ENCODE measurements at regions not wholly inside any gene's neighbourhood (a gene's known extent, or its start where the extent isn't known, plus 50 kb on each side); places are given as distances from the start of the nearest gene placed in this dataset.

DNA sequence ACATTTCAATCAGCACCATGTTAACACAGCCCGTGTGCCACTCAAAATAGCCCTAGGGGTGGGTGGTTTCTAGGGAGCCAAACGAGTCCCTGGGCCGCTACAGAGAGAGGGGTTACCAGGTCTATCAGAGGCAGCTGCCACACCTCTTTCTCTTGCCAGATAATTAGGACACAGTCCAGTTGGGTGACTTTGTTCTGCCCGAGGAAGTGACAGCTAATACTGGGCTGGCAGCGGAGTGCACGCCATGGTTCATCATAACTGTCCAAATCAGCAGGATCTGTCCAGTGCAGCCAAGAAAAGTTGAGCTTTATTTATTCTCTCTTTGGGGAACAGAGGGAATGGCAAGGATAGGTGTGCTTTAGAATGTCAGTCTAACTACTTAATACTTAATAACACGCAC, 583.8 kb downstream of the BRINP1 start:
- no peak for FAIRE-seq

DNA sequence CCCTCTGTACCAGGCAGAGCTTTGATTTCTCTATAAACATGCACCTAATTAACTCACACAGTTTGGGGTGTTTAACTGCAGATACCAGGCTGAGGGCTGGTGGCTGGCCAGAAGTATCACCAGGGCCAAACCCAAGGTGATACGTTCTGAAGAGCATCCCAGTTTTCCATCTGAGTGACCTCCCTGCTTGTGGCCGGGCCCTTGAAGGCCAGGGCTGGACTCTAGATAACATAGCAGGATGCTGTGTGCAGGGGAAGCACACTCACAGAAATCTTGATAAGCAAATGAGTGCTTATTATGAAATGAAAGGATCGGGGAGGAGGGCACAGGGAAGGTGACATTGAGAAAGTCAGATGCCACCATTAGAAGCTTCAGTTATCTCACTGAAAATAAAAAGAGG, 582.4 kb downstream of the BRINP1 start:
- no peak for FAIRE-seq

DNA sequence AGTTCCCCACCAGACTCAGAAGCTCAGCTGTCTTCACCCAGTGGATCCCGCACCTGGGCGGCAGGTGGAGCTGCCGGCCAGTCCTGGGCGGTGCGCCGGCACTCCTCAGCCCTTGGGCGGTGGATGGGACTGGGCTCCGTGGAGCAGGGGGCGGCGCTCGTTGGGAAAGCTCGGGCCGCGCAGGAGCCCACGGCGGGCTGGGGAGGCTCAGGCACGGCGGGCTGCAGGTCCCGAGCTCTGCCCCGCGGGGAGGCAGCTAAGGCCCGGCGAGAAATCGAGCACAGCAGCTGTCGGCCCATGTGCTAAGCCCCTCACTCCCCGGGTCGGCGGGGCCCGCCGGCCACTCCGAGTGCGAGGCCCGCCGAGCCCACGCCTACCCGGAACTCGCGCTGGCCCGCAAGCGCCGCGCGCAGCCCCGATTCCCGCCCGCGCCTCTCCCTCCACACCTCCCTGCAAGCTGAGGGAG, 560.0 kb downstream of the BRINP1 start:
- no peak for FAIRE-seq

DNA sequence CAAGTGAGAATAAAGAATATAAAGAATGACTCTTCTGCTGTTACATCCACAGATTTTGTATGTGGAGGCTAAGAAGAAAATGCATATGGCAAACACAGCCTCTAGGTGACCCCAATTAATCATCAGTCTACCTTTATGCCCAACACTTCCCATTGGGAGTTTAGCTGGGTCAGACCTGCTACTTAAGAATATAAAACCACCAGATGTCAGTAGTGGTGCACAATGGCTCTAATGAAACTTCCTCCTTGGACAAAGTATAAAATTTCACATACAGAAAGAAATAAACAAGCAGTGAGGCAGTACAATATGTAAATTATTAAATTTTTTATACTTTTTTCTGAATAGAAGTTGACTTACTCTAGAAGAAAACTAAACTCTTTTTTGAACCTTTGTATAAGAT, 539.9 kb downstream of the BRINP1 start:
- no peak for FAIRE-seq

DNA sequence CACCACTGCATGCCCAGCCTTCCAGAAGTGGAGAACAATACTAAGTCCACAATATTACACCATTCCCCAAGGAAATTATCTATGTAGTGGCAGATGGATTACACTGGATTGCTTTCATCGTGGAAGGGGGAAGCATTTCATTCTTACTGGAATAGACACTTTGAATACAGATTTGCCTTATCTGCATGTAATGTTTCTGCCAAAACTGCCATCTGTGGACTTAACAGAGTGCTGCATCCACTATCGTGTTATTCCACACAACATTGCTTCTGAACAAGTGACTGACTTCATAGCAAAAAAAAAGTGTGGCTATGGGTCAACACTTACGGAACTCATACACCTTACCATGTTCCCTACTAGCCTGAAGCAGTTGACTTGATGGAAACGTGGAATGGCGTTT, 536.9 kb downstream of the BRINP1 start:
- FAIRE-seq, result no peak

DNA sequence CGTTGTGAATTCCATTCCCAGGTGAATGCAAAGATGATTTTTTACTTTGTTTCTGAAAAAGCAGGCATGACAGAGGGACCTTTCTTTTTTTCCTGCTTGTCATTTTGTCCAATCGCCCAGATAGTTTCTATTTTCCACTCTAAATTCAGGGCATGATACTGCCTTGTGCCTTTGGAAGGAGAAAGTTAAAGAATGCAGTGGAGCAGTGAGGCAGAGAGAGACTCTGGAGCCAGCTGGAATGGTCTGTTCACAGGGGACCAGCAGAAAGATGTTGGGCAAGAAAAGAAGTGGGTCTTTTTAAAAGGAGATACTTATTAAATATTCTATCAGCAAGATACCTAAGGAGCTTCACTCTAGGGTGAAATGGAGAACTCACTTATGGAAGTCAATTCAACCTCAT, 532.3 kb downstream of the BRINP1 start:
- no peak for FAIRE-seq

DNA sequence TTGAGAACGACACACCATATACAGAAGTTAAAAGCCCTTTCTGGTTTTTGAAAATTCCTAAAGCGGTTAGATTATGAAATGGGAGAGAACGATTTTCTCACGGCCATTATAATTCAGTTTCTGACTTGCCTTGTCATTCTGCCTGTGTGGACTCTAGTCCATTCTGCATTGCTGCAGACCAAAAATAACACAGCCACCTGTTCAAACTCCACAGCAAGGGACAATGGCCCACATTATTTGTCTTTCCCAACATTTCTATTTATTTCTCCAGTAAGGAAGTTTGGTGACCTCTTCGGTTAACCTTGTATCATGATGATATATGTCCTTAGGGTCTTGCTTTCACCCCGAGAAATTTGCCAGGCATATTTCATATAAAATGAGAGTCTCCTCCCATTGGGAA, 497.7 kb downstream of the BRINP1 start:
- FAIRE-seq, result no peak

DNA sequence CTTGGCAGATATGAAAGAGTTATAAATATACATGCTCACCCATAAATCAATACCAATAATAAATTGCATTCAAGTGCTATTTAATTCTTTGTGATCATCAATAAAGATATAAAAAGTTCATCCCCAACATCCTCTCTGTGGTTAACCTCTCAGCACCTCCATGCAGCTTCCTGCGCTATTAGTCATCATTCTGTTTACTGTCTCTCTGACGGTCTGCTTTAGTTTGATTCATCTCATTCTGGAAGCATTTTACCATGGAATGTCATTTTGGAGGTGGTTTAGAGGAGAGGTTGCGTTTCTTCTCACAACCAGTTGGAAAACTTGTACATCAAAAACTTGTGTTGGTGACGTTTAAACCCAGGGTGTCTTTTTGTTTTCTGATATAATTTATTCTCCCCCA, 486.6 kb downstream of the BRINP1 start:
- FAIRE-seq, result no peak

DNA sequence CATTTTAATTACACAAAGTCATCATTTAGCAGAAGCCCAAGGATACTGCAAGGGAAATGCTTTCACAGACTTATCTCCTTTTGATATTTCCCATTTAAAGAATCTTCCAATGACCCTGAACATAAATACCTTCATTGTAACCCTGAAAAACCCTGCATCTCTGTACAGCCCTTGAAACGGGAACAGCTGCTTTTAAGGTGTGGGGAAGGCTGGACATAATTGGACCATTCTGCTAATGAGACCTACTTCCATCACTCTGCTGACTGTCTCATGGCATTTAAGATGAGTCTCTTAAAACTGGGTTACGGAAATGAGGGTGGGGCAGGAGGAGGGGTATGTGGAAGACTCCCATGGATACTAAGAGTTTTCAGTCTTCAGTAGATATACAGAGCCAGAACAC, 485.8 kb downstream of the BRINP1 start:
- no peak for FAIRE-seq

DNA sequence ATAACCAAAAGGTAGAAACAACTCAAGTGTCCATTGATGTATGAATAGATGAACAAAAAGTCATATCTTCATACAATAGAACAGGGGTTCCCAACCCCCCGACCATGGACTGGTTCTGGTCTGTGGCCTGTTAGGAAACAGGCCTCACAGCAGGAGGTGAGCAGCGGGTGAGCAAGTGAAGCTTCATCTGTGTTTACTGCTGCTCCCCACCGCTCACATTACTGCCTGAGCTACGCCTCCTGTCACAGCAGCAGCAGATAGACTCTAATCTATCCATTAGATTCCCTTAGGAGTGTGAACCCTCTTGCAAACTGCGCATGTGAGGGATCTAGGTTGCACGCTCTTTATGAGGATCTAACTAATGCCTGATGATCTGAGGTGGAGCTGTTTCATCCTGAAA, 478.0 kb downstream of the BRINP1 start:
- FAIRE-seq, result no peak

DNA sequence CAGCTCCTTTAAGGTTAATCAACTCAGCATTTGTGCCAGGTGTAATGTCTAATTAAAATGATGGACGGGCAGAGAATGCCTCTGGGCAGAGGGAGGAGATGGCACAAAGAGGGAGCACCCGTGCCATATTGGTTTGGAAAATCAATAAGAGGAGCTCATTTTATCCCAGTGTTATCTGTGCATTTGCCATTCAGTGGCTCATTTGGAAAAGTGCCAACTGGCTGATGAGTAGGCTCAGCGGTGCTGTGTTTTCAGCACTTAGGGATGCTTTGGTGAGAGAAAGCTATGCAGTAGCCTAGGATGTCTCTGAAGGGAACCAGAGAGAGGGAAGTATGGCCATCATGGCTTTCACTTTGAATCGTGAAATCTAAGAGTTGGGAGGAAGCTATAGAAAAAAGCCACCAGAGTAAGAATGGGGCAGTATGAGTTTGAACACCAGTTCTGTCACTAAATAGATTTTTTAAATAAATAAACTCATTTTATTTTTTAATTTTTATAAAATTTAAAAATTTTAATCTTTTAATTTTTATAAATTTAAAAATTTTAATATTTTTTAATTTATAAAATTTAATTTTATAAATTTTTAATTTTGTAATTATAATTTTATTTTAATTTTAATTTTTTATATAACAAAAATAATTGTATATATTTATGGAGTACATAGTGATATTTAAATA, 472.8 kb downstream of the BRINP1 start:
- peak; percentile 91 for FAIRE-seq

DNA sequence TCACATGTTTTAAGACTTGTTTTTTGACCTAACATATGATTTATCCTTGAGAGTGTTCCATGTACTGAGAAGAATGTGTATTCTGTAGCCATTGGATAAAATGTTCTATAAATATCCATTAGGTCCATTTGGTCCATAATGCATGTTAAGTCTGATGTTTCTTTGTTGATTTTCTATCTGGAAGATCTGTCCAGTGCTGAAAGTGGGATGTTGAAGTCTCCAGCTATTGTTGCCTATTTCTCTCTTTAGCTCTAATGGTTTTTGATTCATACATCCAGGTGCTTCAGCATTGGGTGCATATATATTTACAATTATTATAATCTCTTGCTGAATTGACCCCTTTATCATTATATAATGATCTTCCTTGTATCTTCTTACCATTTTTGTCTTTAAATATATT, 451.1 kb downstream of the BRINP1 start:
- FAIRE-seq, result no peak

DNA sequence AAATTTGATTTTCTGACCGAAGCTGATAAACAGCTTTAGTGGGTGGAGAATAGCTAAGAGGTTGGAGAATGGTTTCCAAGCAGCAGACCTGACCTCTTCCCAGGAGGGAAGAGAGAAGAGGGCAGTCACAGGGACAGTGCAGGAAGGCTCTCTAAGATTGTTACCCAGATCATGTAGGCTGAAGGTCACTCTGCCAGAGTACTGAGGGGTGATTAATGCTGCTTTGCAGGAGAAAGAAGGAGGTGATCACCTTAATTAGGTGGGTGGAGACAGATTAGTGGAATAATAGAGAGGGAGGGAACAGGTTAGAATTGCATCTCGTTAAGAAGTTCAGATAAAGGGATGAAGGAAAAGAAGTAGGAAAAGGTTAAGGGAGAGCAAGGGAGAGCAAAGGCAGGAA, 440.5 kb downstream of the BRINP1 start:
- no peak for FAIRE-seq

DNA sequence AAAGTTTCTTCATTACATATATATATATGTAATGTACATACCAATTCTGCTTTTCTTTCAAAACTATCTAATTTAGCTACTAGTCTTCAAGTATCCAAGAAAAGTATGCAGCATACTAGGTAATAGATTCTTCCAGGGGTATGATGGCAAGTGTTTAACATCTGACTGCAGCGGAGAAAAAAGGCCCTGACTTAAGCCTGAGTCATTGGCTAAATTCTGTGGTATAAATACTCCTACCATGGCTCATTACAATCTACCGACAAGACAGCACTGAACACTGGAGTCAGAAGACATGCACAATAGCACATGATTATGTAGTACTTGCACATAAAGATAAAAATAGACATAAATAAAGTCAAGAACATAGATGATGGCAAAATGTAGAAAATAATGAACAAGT, 439.9 kb downstream of the BRINP1 start:
- no peak for FAIRE-seq

DNA sequence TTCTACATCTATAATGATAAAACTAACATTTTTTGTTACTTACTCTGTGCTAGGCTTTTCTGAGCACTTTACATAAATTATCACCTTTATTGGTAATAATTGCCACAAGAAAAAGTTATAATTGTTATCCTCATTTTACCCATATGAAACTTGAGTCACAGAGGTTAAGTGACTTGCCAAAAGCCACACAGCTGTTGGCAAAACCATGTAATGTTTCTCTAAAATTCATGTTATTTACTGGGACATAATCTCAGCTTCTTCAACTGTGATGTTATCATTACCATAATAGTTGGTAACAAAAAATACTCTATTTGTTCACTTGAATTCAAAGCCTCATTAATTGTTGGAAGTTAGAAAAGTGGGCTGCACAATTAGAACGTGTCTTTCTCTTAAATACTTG, 437.3 kb downstream of the BRINP1 start:
- FAIRE-seq, result no peak

DNA sequence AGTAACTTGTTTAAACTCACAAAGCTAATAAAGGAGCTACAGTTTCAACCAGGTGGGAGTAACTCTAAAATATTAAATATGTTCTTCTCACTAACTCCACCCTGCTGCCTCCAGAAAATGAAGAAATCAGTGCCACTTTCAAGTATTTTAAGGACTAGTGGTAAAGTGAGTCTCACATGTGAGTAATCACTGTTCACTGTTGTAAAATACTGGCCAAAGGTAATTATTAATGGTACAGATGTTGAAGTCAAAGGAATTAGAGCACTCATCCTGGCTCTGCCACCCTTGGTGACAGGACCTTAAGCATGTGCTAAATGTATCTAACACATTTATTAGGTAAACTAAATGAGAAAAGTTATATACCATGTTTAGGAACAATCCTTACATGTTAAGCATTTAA, 430.7 kb downstream of the BRINP1 start:
- no peak for FAIRE-seq

DNA sequence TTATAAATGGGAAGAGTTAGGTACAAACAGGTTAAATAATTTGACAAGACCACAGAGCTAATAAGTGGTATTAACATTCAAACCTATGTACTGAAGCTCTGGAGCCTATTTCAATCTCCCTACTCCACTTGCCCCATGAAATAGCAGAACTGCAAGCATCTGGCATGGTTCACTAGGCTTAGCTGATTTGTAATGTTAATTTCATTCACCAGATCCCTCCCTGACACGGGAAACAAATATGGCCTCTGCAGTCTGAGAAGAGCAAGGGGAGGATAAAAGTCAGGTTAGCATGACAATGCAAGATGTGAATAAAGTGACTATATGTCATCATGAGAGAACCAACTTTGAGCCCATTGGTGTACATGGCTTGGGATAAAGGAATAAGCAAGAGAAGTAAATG, 428.8 kb downstream of the BRINP1 start:
- no peak for FAIRE-seq

DNA sequence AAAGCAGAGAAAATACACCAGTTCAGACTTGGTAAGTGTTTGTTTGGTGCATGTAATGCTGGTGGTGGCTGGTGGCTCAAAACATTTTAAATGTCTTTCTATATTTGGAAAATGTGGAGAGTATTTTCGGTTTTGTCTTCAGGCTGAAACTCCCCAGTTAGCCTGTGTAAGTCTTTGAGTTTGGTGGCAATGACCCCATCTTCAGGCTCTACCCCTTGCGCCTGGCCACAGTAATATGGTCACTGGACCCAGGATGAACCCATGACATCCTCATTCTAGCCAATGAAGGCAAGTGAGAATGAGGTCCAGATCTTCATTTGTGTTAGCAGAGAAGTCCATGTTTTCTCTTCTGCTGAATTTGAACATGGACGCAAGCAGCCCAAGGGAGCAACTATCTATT, 422.6 kb downstream of the BRINP1 start:
- no peak for FAIRE-seq

DNA sequence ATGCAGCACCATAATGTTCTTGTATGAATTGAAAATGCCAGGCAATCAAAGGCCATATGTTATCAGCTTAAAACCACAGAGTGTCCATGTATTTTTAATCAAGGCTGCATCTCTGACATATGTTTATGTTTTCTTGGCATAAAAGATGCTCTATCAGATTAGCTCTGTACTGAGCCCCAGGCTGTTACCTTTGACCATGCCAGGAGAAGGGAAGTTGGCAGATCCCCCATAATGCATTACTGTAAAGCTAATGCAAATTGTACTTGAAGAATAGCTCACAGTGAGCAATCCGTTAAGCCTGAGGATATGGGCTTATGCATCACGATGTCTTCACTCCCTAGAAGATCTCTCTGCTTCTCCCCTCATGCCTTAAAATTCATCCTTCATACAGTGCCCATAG, 414.4 kb downstream of the BRINP1 start:
- no peak for FAIRE-seq

DNA sequence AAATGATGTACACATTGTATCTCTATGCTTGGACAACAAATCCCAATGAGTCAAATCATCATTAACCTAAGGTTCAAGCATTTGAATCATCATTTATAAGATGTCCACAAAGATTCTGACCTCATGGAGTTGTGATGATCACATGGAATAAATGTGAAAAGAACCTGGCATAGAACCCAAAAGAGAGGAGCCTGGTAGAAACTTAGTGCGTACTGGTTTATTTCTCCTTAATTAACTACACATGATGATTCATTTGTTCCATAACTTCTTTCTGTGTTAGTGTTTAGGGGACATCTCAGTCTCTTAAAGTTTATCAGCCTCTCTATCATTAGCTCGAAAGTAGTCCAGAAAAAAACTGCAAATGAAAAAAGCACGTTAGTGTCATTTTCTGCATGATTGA, 411.6 kb downstream of the BRINP1 start:
- FAIRE-seq, result no peak

DNA sequence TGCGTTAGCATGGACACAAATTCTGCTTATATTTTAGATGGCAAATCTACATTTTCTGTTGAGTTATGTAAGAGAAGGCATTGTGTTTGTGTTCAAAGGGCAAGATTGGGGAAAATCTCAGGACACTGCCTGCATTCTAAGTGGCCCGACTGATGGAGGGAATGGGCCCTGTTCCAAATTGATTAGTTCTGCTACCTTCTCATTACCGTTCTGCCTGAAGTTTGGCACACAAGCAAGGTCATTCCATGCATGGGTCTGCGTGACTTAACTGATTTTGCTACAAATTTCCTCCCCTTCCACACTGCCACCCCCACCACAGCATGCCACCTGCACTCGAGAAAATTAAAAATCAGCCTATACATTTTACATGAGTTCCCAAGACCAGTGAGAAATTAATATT, 409.9 kb downstream of the BRINP1 start:
- no peak for FAIRE-seq

DNA sequence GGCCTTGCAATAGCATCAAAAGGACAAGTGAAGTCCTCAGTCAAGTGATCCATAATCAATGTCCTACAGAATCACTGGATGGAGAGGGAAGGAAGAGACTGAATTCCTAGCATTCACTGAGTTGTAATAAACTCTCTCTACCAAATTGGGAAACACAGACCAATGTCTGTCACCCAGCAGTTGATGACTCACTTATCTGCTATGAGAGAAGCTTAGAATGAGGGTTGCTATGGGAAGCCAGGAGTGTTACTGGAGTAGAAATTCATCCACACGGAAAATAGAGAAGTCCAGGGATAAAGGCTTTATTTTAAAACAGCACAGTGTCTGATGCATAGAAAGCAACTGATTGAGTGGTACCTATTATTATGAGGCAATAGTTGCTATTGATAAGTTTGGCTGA, 407.4 kb downstream of the BRINP1 start:
- no peak for FAIRE-seq

DNA sequence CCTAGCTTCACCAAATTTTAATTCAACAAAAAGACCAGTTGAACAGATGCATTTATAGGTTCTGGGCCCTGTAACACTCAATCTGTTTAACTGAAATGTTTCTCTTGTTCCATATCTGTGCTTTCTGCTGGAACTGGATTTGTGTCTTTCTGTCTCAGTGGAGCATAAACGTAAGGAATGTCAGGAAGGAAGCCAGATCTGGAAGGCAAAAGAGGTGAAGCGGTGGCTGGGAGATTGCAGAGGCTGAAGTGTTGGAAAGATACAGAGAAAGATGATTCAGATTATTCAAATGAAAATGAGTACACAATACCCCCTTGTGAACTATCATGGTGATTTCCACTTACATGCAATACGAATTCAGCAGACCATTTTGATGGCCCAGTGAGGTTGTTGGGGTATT, 406.8 kb downstream of the BRINP1 start:
- FAIRE-seq, result no peak

DNA sequence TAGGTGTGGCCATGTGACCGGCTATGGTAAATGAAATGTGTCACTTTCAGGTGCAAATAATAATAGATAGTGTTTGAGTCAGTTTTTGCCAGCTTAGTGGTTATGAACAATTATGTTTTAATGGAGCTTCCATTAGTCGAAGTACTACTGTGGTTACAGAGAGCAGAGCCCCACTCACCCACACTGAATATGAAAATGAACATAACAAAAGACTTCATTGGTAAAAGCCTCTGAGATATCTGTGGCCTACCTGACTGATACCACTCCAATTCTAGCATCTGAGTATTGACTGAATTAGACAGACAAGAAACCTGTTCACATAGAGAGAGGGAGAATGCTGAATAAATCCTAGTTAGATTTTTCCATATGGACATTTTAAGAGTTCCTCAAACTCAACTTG, 405.6 kb downstream of the BRINP1 start:
- no peak for FAIRE-seq

DNA sequence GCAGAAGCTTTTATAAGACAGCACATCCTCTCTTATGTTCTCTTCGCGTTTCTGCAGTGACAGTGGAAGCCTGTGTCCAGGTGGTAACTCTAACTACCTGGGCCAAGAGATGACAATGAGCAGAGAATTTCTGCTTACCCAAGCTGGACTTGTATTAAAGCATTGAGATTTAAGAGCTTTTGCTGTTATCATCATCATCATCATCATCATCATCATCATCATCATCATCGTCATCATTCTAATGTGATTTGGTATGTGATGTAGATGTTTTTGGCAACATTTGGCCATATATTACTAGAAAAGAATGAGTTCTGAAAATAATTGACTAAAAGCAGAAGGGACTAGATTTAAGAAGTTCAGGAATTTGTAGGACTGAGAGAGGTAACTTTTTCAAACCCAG, 401.3 kb downstream of the BRINP1 start:
- FAIRE-seq, result no peak

DNA sequence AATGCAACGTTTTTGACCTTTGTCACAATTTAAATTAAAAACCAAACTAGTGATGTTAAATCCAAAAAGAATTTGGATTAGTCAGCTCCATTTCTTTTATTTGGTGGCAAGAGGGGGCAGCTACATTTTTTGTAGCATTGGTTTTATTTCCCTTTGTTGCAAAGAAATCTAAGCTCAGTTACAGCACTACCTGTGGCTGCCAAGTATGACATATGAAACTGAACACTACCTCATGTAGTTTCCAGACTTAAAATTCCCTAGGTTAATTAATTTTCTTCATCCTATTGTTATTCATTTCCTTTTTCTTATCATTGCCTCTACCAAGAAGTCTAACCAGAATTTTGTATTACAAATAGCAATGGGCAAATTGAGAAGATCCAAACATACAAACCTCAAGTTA, 393.5 kb downstream of the BRINP1 start:
- no peak for FAIRE-seq
